ENCODE measurements at regions not wholly inside any gene's neighbourhood (a gene's known extent, or its start where the extent isn't known, plus 50 kb on each side); places are given as distances from the start of the nearest gene placed in this dataset.

DNA sequence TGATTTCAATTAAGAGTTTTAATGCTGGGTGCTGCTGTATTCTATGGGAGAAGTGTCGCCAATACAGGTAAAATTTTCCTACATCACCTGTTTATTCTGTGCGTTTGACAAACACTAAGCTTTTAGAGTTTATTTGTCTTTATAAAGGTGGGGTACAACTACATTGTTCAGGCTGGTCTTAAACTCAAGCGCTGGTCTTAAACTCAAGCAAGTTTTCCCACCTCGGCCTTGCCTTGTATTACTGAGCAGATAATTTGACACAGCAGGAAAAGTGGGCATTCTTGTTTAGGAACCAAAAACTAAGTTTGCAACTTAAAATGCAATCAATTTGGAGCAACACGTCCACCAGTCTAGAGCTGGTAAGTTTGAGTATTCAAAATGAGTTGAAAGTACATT, 112.9 kb upstream of the BTN3A2 start:
- ATAC-seq = no peak
- H3K27ac Mint-ChIP-seq = peak overlapping the region; percentile 98
- H3K36me3 ChIP-seq (ENCODE audit: insufficient read depth) = no peaks in the 10 kb centered on the region

More for the DNA sequence above, 112.9 kb upstream of the BTN3A2 start:
- peaks cover 24% of the 10 kb centered on the region for H3K4me1 Mint-ChIP-seq
- peak overlapping the region; percentile 93 for H3K27ac ChIP-seq (ENCODE audit: low read depth)
- peaks cover 3% of the 10 kb centered on the region; the same call in 1 of the 2 replicates for H3K4me1 ChIP-seq (ENCODE audit: insufficient read depth)
- no peaks in the 10 kb centered on the region for H3K27me3 ChIP-seq (ENCODE audit: insufficient read depth)
- peaks cover 29% of the 10 kb centered on the region for H3K27me3 Mint-ChIP-seq (ENCODE audit: insufficient read depth, low read depth, poor library complexity)
- no peak for DNase-seq (ENCODE audit: low spot score)
- TF ChIP-seq STAT1 (IDR thresholded peaks at IDR 0.05; ENCODE audit: unreplicated experiment) (no peak), JUNB (IDR thresholded peaks at IDR 0.05; ENCODE audit: unreplicated experiment) (no peak), ZNF331 (CRISPR knock-in tag; IDR thresholded peaks at IDR 0.05; ENCODE audit: low read depth) (no peak), EZH2 (IDR thresholded peaks at IDR 0.05; ENCODE audit: low read depth, unreplicated experiment) (no peak), EZH2phosphoT487 (IDR thresholded peaks at IDR 0.05; ENCODE audit: unreplicated experiment) (no peak), ZNF114 (CRISPR knock-in tag; IDR thresholded peaks at IDR 0.05) (no peak), CREB1 (CRISPR knock-in tag; IDR thresholded peaks at IDR 0.05; ENCODE audit: low read depth) (no peak), POLR2AphosphoS5 (IDR thresholded peaks at IDR 0.05; ENCODE audit: low read depth) (no peak), NANOG (IDR thresholded peaks at IDR 0.05; ENCODE audit: borderline replicate concordance) (no peak)
- TF ChIP-seq, protein P1, sequence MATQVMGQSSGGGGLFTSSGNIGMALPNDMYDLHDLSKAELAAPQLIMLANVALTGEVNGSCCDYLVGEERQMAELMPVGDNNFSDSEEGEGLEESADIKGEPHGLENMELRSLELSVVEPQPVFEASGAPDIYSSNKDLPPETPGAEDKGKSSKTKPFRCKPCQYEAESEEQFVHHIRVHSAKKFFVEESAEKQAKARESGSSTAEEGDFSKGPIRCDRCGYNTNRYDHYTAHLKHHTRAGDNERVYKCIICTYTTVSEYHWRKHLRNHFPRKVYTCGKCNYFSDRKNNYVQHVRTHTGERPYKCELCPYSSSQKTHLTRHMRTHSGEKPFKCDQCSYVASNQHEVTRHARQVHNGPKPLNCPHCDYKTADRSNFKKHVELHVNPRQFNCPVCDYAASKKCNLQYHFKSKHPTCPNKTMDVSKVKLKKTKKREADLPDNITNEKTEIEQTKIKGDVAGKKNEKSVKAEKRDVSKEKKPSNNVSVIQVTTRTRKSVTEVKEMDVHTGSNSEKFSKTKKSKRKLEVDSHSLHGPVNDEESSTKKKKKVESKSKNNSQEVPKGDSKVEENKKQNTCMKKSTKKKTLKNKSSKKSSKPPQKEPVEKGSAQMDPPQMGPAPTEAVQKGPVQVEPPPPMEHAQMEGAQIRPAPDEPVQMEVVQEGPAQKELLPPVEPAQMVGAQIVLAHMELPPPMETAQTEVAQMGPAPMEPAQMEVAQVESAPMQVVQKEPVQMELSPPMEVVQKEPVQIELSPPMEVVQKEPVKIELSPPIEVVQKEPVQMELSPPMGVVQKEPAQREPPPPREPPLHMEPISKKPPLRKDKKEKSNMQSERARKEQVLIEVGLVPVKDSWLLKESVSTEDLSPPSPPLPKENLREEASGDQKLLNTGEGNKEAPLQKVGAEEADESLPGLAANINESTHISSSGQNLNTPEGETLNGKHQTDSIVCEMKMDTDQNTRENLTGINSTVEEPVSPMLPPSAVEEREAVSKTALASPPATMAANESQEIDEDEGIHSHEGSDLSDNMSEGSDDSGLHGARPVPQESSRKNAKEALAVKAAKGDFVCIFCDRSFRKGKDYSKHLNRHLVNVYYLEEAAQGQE (IDR thresholded peaks at IDR 0.05; ENCODE audit: unreplicated experiment) = no peak
- TF ChIP-seq, protein P2, sequence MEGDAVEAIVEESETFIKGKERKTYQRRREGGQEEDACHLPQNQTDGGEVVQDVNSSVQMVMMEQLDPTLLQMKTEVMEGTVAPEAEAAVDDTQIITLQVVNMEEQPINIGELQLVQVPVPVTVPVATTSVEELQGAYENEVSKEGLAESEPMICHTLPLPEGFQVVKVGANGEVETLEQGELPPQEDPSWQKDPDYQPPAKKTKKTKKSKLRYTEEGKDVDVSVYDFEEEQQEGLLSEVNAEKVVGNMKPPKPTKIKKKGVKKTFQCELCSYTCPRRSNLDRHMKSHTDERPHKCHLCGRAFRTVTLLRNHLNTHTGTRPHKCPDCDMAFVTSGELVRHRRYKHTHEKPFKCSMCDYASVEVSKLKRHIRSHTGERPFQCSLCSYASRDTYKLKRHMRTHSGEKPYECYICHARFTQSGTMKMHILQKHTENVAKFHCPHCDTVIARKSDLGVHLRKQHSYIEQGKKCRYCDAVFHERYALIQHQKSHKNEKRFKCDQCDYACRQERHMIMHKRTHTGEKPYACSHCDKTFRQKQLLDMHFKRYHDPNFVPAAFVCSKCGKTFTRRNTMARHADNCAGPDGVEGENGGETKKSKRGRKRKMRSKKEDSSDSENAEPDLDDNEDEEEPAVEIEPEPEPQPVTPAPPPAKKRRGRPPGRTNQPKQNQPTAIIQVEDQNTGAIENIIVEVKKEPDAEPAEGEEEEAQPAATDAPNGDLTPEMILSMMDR (conservative IDR thresholded peaks at IDR 0.05; ENCODE audit: low read depth in 2 of 2) = no peak
- TF ChIP-seq, protein P3, sequence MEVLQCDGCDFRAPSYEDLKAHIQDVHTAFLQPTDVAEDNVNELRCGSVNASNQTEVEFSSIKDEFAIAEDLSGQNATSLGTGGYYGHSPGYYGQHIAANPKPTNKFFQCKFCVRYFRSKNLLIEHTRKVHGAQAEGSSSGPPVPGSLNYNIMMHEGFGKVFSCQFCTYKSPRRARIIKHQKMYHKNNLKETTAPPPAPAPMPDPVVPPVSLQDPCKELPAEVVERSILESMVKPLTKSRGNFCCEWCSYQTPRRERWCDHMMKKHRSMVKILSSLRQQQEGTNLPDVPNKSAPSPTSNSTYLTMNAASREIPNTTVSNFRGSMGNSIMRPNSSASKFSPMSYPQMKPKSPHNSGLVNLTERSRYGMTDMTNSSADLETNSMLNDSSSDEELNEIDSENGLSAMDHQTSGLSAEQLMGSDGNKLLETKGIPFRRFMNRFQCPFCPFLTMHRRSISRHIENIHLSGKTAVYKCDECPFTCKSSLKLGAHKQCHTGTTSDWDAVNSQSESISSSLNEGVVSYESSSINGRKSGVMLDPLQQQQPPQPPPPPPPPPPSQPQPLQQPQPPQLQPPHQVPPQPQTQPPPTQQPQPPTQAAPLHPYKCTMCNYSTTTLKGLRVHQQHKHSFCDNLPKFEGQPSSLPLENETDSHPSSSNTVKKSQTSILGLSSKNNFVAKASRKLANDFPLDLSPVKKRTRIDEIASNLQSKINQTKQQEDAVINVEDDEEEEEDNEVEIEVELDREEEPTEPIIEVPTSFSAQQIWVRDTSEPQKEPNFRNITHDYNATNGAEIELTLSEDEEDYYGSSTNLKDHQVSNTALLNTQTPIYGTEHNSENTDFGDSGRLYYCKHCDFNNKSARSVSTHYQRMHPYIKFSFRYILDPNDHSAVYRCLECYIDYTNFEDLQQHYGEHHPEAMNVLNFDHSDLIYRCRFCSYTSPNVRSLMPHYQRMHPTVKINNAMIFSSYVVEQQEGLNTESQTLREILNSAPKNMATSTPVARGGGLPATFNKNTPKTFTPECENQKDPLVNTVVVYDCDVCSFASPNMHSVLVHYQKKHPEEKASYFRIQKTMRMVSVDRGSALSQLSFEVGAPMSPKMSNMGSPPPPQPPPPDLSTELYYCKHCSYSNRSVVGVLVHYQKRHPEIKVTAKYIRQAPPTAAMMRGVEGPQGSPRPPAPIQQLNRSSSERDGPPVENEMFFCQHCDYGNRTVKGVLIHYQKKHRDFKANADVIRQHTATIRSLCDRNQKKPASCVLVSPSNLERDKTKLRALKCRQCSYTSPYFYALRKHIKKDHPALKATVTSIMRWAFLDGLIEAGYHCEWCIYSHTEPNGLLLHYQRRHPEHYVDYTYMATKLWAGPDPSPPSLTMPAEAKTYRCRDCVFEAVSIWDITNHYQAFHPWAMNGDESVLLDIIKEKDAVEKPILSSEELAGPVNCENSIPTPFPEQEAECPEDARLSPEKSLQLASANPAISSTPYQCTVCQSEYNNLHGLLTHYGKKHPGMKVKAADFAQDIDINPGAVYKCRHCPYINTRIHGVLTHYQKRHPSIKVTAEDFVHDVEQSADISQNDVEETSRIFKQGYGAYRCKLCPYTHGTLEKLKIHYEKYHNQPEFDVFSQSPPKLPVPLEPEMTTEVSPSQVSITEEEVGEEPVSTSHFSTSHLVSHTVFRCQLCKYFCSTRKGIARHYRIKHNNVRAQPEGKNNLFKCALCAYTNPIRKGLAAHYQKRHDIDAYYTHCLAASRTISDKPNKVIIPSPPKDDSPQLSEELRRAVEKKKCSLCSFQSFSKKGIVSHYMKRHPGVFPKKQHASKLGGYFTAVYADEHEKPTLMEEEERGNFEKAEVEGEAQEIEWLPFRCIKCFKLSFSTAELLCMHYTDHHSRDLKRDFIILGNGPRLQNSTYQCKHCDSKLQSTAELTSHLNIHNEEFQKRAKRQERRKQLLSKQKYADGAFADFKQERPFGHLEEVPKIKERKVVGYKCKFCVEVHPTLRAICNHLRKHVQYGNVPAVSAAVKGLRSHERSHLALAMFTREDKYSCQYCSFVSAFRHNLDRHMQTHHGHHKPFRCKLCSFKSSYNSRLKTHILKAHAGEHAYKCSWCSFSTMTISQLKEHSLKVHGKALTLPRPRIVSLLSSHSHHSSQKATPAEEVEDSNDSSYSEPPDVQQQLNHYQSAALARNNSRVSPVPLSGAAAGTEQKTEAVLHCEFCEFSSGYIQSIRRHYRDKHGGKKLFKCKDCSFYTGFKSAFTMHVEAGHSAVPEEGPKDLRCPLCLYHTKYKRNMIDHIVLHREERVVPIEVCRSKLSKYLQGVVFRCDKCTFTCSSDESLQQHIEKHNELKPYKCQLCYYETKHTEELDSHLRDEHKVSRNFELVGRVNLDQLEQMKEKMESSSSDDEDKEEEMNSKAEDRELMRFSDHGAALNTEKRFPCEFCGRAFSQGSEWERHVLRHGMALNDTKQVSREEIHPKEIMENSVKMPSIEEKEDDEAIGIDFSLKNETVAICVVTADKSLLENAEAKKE (CRISPR knock-in tag; IDR thresholded peaks at IDR 0.05) = no peak
- TF ChIP-seq, protein P4, sequence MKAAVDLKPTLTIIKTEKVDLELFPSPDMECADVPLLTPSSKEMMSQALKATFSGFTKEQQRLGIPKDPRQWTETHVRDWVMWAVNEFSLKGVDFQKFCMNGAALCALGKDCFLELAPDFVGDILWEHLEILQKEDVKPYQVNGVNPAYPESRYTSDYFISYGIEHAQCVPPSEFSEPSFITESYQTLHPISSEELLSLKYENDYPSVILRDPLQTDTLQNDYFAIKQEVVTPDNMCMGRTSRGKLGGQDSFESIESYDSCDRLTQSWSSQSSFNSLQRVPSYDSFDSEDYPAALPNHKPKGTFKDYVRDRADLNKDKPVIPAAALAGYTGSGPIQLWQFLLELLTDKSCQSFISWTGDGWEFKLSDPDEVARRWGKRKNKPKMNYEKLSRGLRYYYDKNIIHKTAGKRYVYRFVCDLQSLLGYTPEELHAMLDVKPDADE (IDR thresholded peaks at IDR 0.05) = no peak
- H3F3A ChIP-seq (replicated peaks; ENCODE audit: low read depth) = peaks cover 5% of the 10 kb centered on the region; the same call in 1 of the 2 replicates
- peak overlapping the region; percentile 90 for H3K4me3 ChIP-seq
- H3K4me2 ChIP-seq = peak overlapping the region; percentile 86
- H3K9me3 Mint-ChIP-seq = peaks cover 4% of the 10 kb centered on the region; the same call in 1 of the 3 replicates
- peaks cover 18% of the 10 kb centered on the region for H3K36me3 Mint-ChIP-seq (ENCODE audit: low read depth)
- no peaks in the 10 kb centered on the region for H3K9me2 ChIP-seq (ENCODE audit: insufficient read depth)
- H4K20me1 ChIP-seq (replicated peaks; ENCODE audit: insufficient read depth) = peaks cover 7% of the 10 kb centered on the region
- H2AFZ ChIP-seq = no peak overlapping the region
- peak overlapping the region; percentile 93 for H3K4me3 Mint-ChIP-seq
- H3K79me2 ChIP-seq (replicated peaks; ENCODE audit: insufficient read depth) = peaks cover 22% of the 10 kb centered on the region
